T-helper 2 cell treated with Interferon-gamma antibody and Interleukin-4, amounts not matched to agents 5 μg/mL and 100 μg/mL, for 36 hours (primary cell): ENCODE measurements at regions not wholly inside any gene's neighbourhood (a gene's known extent, or its start where the extent isn't known, plus 50 kb on each side); places are given as distances from the start of the nearest gene placed in this dataset.
"Not testable (repeated sequence)": the region's sequence is repeated elsewhere in the genome, so short reads cannot be mapped to it uniquely, and the experiment has no call there.

ENCODE experiments used
- DNase-seq: peaks from one replicate; pipeline ENCODE4 v3.0.0; 2021; ENCODE audit warnings: low spot score
- H3K27ac Mint-ChIP-seq: one replicate; pipeline ENCODE4 v1.8.0; 2021; ENCODE audit warnings: mild to moderate bottlenecking, mixed read lengths
- H3K27me3 Mint-ChIP-seq: one replicate; pipeline ENCODE4 v1.8.0; 2021; ENCODE audit warnings: low read depth, mixed read lengths
- H3K36me3 Mint-ChIP-seq: one replicate; pipeline ENCODE4 v1.8.0; 2021; ENCODE audit warnings: low read depth, mixed read lengths
- H3K4me1 Mint-ChIP-seq: one replicate; pipeline ENCODE4 v1.8.0; 2021; ENCODE audit warnings: low read depth, mixed read lengths
- H3K4me3 Mint-ChIP-seq: one replicate; pipeline ENCODE4 v1.8.0; 2022; ENCODE audit warnings: mild to moderate bottlenecking, moderate library complexity, mixed read lengths
- H3K9me3 Mint-ChIP-seq: one replicate; pipeline ENCODE4 v1.8.0; 2021; ENCODE audit warnings: mixed read lengths

- H3K27me3 Mint-ChIP-seq, result no peaks in the 10 kb centered on the region
- no peak overlapping the region for H3K4me3 Mint-ChIP-seq
- no peak overlapping the region for H3K27ac Mint-ChIP-seq
- H3K36me3 Mint-ChIP-seq, result no peaks in the 10 kb centered on the region
- H3K9me3 Mint-ChIP-seq, result no peaks in the 10 kb centered on the region
- no peak for DNase-seq
- H3K4me1 Mint-ChIP-seq, result no peaks in the 10 kb centered on the region
Measured at GRCh38 chr15:77895742-77896141, 181.8 kb downstream of the TBC1D2B start.

- not testable (repeated sequence) for H3K9me3 Mint-ChIP-seq
Measured at GRCh38 chr15:77895145-77895544, 182.4 kb downstream of the TBC1D2B start.

DNA sequence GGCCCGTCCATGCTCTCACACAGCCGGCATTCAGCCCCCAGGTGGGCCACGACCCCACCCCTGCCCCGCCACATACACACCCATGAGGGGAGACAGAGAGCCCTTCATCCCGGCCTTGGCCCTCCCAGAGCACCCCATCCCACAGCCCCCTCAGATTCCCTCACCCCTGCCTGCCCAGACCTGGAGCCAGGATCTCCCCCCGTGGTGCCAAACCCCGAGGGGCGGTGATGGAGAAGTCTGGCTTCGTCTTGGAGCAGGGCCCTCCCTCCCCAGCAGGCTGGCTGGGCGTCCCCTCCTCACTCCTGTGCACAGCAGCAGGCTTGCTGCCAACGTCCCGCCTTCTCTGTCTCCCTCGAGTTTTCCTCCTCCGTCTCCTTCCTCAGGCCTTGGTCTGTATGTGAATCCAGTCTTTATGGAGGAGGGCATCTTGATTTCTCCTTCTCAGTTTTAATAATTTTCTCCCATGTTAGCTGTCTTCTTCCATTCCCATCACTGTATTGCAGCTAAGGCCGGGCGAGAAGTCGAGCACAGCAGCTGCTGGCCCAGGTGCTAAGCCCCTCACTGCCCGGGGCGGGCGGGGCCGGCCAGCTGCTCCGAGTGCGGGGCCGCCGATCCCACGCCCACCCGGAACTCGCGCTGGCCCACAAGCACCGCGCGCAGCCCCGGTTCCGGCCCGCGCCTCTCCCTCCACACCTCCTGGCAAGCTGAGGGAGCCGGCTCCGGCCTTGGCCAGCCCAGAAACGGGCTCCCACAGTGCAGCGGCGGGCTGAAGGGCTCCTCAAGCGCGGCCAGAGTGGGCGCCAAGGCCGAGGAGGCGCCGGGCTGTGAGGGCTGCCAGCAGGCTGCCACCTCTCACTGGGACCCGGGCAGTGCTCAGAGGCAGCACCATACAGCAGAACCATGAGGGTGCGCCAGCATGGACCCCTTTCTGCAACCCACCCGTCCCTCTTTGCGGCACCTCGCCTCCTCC lies 183.6 kb downstream of the TBC1D2B start:
- H3K9me3 Mint-ChIP-seq, result not testable (repeated sequence)

More at GRCh38 chr15:77895145-77895544, 182.4 kb downstream of the TBC1D2B start:
- H3K27me3 Mint-ChIP-seq, H3K27ac Mint-ChIP-seq, H3K36me3 Mint-ChIP-seq, H3K4me3 Mint-ChIP-seq, DNase-seq, H3K4me1 Mint-ChIP-seq: not testable (repeated sequence)

DNA sequence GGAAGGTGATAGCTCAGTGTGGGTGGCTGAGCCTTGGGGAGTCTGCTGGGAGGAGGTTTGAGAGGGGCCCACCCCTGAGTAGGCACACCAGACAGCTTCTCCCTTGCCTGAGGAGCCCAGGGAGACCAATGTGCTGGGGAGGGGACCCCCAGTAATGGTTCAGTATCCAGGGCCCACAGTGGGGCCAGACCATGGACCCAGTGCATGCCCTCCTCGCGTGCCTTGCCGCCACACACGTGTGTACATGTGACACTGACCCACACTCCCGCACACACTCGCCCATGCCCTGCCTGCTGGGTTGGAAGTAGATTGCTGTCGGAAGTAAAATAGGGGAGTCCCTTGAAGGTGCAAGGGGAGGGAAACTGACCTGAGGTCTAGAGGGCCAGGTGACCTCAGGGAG lies 184.3 kb downstream of the TBC1D2B start:
- not testable (repeated sequence) for DNase-seq, H3K4me3 Mint-ChIP-seq, H3K27me3 Mint-ChIP-seq, H3K36me3 Mint-ChIP-seq, H3K4me1 Mint-ChIP-seq, H3K27ac Mint-ChIP-seq, H3K9me3 Mint-ChIP-seq

More for the DNA sequence above, 183.6 kb downstream of the TBC1D2B start:
- H3K27ac Mint-ChIP-seq, H3K27me3 Mint-ChIP-seq, H3K4me3 Mint-ChIP-seq, H3K36me3 Mint-ChIP-seq, DNase-seq, H3K4me1 Mint-ChIP-seq: not testable (repeated sequence)

DNA sequence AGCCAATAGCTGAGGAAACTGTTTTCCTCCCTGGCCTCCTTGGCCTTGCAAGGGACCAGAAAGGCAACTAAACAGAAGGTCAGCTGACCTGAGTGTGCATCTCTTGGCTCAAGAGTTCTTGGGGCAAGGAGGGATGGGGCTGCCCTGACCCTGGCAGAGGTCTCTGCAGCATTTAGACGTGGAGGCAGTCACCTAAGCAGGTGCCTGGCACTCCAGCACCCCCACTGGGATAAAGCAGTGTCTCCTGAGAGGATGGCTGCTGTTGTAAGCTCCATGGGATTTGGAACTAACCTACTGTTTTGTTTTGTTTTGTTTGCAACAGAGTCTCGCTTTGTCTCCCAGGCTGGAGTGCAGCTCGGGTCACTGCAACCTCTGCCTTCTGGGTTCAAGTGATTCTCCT lies 185.2 kb downstream of the TBC1D2B start:
- DNase-seq, result no peak
- Mint-ChIP-seq H3K36me3 (no peaks in the 10 kb centered on the region), H3K4me1 (no peaks in the 10 kb centered on the region), H3K9me3 (no peaks in the 10 kb centered on the region), H3K4me3 (no peak overlapping the region), H3K27me3 (no peaks in the 10 kb centered on the region), H3K27ac (no peak overlapping the region)

- H3K36me3 Mint-ChIP-seq, H3K27me3 Mint-ChIP-seq, DNase-seq, H3K27ac Mint-ChIP-seq, H3K4me1 Mint-ChIP-seq, H3K9me3 Mint-ChIP-seq, H3K4me3 Mint-ChIP-seq: not testable (repeated sequence)
Measured at GRCh38 chr15:77891862-77892261, 185.6 kb downstream of the TBC1D2B start.

DNA sequence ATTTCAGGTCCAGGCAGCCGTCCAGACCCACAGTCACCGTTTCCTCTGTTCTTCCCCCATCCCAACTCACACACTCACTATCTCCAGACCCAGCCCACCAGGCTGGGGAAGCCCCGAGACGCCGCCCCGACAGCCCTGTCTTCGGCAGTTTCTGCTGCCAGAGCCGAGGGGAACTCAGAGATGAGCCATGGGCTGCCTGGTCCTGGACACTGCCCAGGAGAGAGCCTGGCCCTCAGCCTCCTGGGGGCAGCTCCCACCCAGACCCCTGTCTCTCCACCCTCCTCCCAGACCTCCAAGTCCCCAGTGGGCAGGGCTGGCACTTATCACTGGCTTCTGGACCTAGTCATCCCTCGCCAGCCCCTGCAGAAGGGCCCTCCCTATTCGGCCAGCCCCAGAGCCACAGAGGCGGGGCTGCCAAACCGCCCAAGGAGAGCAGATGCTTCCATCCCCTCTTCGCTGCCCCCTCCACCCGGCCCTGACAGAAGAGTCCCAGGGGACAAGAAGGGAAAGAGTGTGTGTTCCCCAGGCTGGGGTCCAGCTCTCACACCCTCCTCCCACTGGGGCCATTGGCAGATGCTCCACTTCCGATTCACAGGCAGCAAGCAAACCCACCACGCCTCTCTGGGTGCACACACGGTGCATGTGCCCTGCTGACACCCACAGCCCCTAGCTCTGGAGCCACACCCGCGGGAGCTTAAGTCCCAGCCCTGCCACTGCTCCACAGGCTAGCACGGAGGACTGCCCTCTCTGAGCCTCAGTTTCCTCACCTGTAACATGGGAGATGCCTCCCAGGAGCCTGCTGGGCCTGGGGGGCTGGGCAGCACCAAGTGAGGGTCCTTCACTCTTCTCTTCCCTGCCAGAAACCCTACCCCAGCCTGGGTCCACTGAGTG lies 186.4 kb downstream of the TBC1D2B start:
- DNase-seq, H3K4me3 Mint-ChIP-seq, H3K9me3 Mint-ChIP-seq, H3K4me1 Mint-ChIP-seq, H3K36me3 Mint-ChIP-seq, H3K27ac Mint-ChIP-seq, H3K27me3 Mint-ChIP-seq: not testable (repeated sequence)

GRCh38 chr15:77889828-77890725 lies 187.4 kb downstream of the TBC1D2B start:
- not testable (repeated sequence) for H3K27ac Mint-ChIP-seq

GRCh38 chr15:77889009-77889806 lies 188.3 kb downstream of the TBC1D2B start:
- Mint-ChIP-seq H3K27me3 (no peaks in the 10 kb centered on the region), H3K9me3 (no peaks in the 10 kb centered on the region), H3K4me1 (no peaks in the 10 kb centered on the region), H3K27ac (no peak overlapping the region), H3K36me3 (no peaks in the 10 kb centered on the region), H3K4me3 (no peak overlapping the region)
- DNase-seq, result no peak

More at GRCh38 chr15:77889828-77890725, 187.4 kb downstream of the TBC1D2B start:
- H3K4me1 Mint-ChIP-seq, H3K27me3 Mint-ChIP-seq, DNase-seq, H3K36me3 Mint-ChIP-seq, H3K4me3 Mint-ChIP-seq, H3K9me3 Mint-ChIP-seq: not testable (repeated sequence)

GRCh38 chr15:77887563-77888429 lies 189.7 kb downstream of the TBC1D2B start:
- not testable (repeated sequence) for DNase-seq, H3K4me1 Mint-ChIP-seq, H3K9me3 Mint-ChIP-seq

GRCh38 chr15:77886805-77887448 lies 190.6 kb downstream of the TBC1D2B start:
- no peak for DNase-seq
- H3K4me1 Mint-ChIP-seq, result no peaks in the 10 kb centered on the region
- H3K36me3 Mint-ChIP-seq, result no peaks in the 10 kb centered on the region
- H3K9me3 Mint-ChIP-seq, result no peaks in the 10 kb centered on the region
- no peak overlapping the region for H3K27ac Mint-ChIP-seq
- H3K27me3 Mint-ChIP-seq, result no peaks in the 10 kb centered on the region
- no peak overlapping the region for H3K4me3 Mint-ChIP-seq

More at GRCh38 chr15:77887563-77888429, 189.7 kb downstream of the TBC1D2B start:
- not testable (repeated sequence) for H3K27me3 Mint-ChIP-seq, H3K4me3 Mint-ChIP-seq, H3K36me3 Mint-ChIP-seq, H3K27ac Mint-ChIP-seq
